HUES6 (cell line): ENCODE measurements at regions not wholly inside any gene's neighbourhood (a gene's known extent, or its start where the extent isn't known, plus 50 kb on each side); places are given as distances from the start of the nearest gene placed in this dataset.

Experiments used
- H3K27ac ChIP-seq: 2 replicates; pipeline ENCODE4 v1.7.0; 2013; ENCODE audit warnings: low read depth, mild to moderate bottlenecking, low read length, inconsistent platforms
- H3K27me3 ChIP-seq: 2 replicates; pipeline ENCODE4 v1.6.1; 2013; ENCODE audit warnings: low read length; ENCODE audit not compliant: control insufficient read depth, insufficient read depth
- H3K36me3 ChIP-seq: 2 replicates; pipeline ENCODE4 v1.6.1; 2013; ENCODE audit warnings: low read length; ENCODE audit not compliant: control insufficient read depth, insufficient read depth
- H3K4me1 ChIP-seq: 2 replicates; pipeline ENCODE4 v1.6.1; 2013; ENCODE audit warnings: low read length; ENCODE audit not compliant: control insufficient read depth, insufficient read depth
- H3K4me3 ChIP-seq: 2 replicates; pipeline ENCODE4 v1.5.1; 2013; ENCODE audit warnings: low read depth, low read length
- H3K9ac ChIP-seq: one replicate; pipeline ENCODE4 v1.6.1; 2013; ENCODE audit warnings: mild to moderate bottlenecking, low read length
- H3K9me3 ChIP-seq: 2 replicates; pipeline ENCODE4 v1.6.1; 2013; ENCODE audit warnings: low read depth, low read length; ENCODE audit not compliant: control insufficient read depth, insufficient read depth

DNA sequence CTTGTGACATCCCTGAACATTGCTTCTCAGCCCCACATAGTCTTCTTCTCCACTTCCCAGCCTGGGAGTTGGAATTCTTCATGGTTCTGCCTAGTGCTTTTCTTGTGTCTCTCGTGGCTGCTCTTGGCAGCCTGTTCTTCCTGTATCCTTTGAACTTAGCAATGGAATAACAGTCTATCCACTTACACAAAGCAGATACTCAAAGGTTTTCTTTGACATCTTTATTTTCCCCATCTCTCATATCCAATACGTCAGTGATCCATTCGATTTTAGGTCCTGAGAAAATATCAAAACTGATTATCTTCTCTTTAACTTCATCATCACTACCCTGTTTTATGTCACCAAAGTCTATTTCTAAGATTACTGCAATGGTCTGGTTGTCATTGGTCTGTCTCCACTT, 1091.2 kb upstream of the PIK3C3 start:
- no peak overlapping the region for H3K9ac ChIP-seq
- no peaks in the 10 kb centered on the region; the same call in 1 of the 2 replicates for H3K9me3 ChIP-seq
- H3K36me3 ChIP-seq, result no peaks in the 10 kb centered on the region
- no peaks in the 10 kb centered on the region for H3K27me3 ChIP-seq
- H3K4me1 ChIP-seq, result no peaks in the 10 kb centered on the region
- no peak overlapping the region for H3K27ac ChIP-seq
- no peak overlapping the region for H3K4me3 ChIP-seq

DNA sequence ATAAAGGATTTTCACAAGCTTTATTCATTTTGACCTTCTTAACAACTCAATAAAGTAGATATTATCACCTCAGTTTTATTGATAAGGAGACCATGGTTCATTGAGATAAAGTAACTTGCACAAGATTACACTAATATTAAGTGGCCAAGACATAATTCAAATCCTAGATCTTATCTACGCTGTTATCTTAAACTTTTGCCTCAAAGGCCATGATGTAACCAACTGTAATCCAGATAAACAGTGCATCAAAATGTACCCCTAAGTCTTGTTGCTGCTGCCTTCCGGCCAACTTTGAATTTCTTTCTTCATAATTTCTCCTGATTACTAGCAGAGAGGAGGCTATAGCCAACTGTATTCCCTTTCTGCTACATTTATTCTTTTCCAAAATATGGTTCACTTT, 1094.8 kb upstream of the PIK3C3 start:
- no peak overlapping the region for H3K4me3 ChIP-seq
- no peaks in the 10 kb centered on the region for H3K4me1 ChIP-seq
- no peaks in the 10 kb centered on the region for H3K36me3 ChIP-seq
- no peaks in the 10 kb centered on the region for H3K27me3 ChIP-seq
- no peaks in the 10 kb centered on the region for H3K9me3 ChIP-seq
- H3K27ac ChIP-seq, result no peak overlapping the region
- no peak overlapping the region for H3K9ac ChIP-seq

- H3K36me3 ChIP-seq, result no peaks in the 10 kb centered on the region
- H3K27ac ChIP-seq, result no peak overlapping the region
- H3K4me1 ChIP-seq, result peaks cover 6% of the 10 kb centered on the region; the same call in 1 of the 2 replicates
- H3K9ac ChIP-seq, result no peak overlapping the region
- no peak overlapping the region for H3K4me3 ChIP-seq
- H3K27me3 ChIP-seq, result no peaks in the 10 kb centered on the region
- no peaks in the 10 kb centered on the region for H3K9me3 ChIP-seq
These were observed 1099.4 kb upstream of the PIK3C3 start for GRCh38 chr18:40855661-40856060.

DNA sequence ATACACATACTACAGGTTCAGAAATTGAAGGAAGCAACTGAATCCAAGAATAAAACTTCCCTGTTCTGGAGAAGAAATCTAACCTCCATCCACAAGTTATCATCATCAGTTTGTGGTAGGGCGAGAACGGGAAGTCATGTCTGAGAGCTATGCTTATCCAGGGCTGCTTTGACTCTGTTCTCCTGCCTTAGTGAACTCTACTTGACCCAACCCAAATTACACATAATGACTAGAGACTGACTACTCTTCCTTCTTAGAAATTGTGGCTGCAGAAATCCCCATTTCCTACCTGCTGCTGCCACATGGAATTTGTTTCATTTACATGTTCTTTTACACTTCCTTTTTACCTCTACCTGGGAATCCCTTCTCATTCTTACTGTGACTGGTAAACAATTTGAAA, 1102.6 kb upstream of the PIK3C3 start:
- Histone ChIP-seq H3K27me3 (no peaks in the 10 kb centered on the region), H3K36me3 (no peaks in the 10 kb centered on the region), H3K4me1 (peaks cover 6% of the 10 kb centered on the region; the same call in 1 of the 2 replicates), H3K9me3 (no peaks in the 10 kb centered on the region), H3K4me3 (no peak overlapping the region), H3K9ac (no peak overlapping the region), H3K27ac (no peak overlapping the region)

GRCh38 chr18:40851014-40851429, 1104.0 kb upstream of the PIK3C3 start:
- peaks cover 6% of the 10 kb centered on the region; the same call in 1 of the 2 replicates for H3K4me1 ChIP-seq
- no peak overlapping the region for H3K27ac ChIP-seq
- H3K4me3 ChIP-seq, result no peak overlapping the region
- no peak overlapping the region for H3K9ac ChIP-seq
- H3K27me3 ChIP-seq, result no peaks in the 10 kb centered on the region
- H3K36me3 ChIP-seq, result no peaks in the 10 kb centered on the region
- no peaks in the 10 kb centered on the region for H3K9me3 ChIP-seq

DNA sequence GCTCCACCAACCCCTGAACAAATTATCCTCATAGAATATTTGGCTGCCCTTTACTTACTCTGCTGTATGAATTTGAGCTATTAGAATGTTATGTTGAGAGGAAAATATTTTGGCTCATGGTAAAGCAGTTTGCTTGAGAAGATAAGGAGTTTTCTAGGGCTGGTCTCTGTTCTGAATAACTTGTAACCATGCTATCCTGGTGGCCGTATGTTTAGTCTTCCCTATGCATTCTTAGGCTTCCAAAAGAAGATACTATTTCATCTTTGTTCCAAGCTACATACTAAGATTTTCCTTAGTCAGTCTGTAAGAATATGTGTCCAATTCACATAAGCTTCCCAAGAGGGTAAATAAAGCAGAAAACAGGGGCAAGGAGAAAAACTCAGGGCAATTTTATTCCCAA, 1105.1 kb upstream of the PIK3C3 start:
- Histone ChIP-seq H3K4me1 (peaks cover 6% of the 10 kb centered on the region; the same call in 1 of the 2 replicates), H3K9ac (no peak overlapping the region), H3K4me3 (no peak overlapping the region), H3K27ac (no peak overlapping the region), H3K27me3 (no peaks in the 10 kb centered on the region), H3K36me3 (no peaks in the 10 kb centered on the region), H3K9me3 (no peaks in the 10 kb centered on the region)

DNA sequence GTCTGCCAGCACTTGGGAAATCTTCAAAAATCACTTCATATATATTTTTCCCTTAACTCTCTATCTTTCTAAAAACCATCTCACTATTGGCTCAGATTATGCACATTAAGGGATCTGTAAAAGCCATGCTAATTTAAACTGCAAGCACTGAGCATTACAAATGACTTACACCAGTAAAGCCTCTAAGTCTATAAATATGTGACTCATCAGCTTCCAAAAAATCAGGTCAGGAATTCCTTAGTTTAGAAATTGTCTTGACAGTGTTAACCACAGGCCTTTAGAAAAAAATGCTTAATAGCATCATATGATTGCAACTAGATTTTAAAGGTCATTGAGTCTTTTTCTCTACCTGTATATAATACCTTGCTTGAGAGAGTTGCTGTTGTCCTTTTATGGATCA, 1113.6 kb upstream of the PIK3C3 start:
- Histone ChIP-seq H3K9me3 (no peaks in the 10 kb centered on the region), H3K4me1 (no peaks in the 10 kb centered on the region), H3K4me3 (no peak overlapping the region), H3K9ac (no peak overlapping the region), H3K27me3 (no peaks in the 10 kb centered on the region), H3K27ac (no peak overlapping the region), H3K36me3 (no peaks in the 10 kb centered on the region)

DNA sequence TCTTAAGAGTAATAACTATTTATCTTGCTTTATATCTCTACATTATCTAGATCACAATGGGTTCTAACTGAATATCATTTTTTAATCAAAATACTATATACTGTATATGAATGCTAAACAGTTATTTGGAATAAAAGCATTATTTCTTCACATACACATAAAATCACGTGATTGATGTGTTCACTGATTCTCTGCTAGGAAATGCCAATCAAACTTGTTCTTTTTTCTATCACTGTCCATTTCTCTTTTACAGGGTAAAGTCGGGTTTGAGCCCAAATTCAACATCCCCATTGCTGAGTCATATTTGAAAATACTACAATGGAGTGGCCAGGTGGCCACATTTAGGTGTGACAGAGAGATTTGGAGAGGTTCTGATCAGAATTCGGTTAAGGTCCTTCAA, 1114.0 kb upstream of the PIK3C3 start:
- Histone ChIP-seq H3K4me3 (no peak overlapping the region), H3K9ac (no peak overlapping the region), H3K27me3 (no peaks in the 10 kb centered on the region), H3K36me3 (no peaks in the 10 kb centered on the region), H3K9me3 (no peaks in the 10 kb centered on the region), H3K27ac (no peak overlapping the region), H3K4me1 (no peaks in the 10 kb centered on the region)

DNA sequence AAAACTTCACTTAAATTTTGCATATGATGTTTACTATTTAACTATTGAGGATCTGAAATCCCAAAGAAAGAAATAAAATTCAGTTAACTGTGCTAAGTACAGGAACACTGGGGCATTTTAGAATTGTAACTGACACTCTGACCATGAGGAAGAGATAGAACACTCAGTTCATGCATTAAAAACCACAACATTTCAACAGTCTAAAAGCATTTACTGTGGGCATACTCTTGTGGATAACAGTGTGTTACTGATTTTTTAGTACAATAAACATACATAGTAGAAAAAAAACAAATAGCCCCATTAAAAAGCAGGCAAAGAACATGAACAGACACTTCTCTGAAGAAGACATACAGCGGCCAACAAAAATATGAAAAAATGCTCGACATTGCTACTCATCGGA, 1122.7 kb upstream of the PIK3C3 start:
- no peak overlapping the region for H3K27ac ChIP-seq
- no peaks in the 10 kb centered on the region for H3K27me3 ChIP-seq
- no peak overlapping the region for H3K9ac ChIP-seq
- H3K36me3 ChIP-seq, result no peaks in the 10 kb centered on the region
- no peaks in the 10 kb centered on the region for H3K9me3 ChIP-seq
- H3K4me1 ChIP-seq, result no peaks in the 10 kb centered on the region
- H3K4me3 ChIP-seq, result no peak overlapping the region

DNA sequence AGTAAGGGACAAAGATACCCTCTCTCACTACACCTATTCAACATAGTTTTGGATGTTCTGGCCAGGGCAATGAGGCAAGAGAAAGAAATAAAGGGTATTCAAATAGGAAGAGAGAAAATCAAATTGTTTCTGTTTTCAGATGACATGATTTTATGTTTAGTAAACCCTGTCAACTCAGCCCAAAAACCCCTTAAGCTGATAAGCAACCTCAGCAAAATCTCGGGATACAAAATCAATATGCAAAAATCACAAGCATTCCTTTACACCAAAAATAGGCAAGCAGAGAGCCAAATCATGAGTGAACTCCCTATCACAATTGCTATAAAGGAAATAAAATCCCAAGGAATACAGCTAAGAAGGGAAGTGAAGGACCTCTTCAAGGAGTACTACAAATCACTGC, 1130.7 kb upstream of the PIK3C3 start:
- Histone ChIP-seq H3K27ac (no peak overlapping the region), H3K4me1 (peaks cover 6% of the 10 kb centered on the region; the same call in 1 of the 2 replicates), H3K36me3 (no peaks in the 10 kb centered on the region), H3K9me3 (no peaks in the 10 kb centered on the region), H3K27me3 (no peaks in the 10 kb centered on the region), H3K9ac (no peak overlapping the region), H3K4me3 (no peak overlapping the region)

DNA sequence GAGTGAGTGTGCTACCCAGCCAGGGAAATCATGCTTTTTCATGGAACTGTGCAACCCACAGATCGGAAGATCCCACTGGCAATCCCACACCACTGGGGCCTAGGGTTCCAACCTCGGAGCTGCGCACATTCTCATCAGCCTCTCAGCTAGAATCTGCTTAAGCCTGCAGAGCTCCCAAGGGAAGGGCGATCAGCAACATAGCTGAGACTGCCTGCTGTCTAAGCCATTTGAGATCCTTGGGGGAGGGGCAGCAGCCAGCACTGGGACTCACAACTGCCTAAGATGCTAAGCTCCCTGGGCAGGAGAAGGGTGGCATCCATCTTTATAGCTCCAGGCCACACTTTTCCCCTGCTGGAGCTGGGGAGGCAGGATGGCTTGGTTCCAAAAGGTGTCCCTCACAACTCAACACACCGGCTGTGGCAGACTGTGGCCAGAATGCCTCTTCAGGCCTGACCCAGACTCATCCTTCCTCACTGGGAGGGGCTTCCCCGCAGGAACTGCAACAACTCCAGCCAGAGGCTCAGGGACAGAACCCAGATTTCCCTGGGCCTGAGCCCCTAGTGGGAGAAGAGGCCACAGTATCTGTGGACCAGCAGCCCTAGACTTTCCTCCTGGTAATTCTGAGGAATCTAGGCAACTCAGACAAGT, 1133.3 kb upstream of the PIK3C3 start:
- no peak overlapping the region for H3K9ac ChIP-seq
- no peak overlapping the region for H3K4me3 ChIP-seq
- H3K4me1 ChIP-seq, result peaks cover 6% of the 10 kb centered on the region; the same call in 1 of the 2 replicates
- H3K9me3 ChIP-seq, result no peaks in the 10 kb centered on the region
- no peak overlapping the region for H3K27ac ChIP-seq
- no peaks in the 10 kb centered on the region for H3K36me3 ChIP-seq
- no peaks in the 10 kb centered on the region for H3K27me3 ChIP-seq
